ENCODE measurements at regions not wholly inside any gene's neighbourhood (a gene's known extent, or its start where the extent isn't known, plus 50 kb on each side); places are given as distances from the start of the nearest gene placed in this dataset.
"Not testable (repeated sequence)": the region's sequence is repeated elsewhere in the genome, so short reads cannot be mapped to it uniquely, and the experiment has no call there.

- no peak for DNase-seq
Observed at GRCh38 chr12:40172879-40173278, 51.9 kb upstream of the LRRK2 start.

- DNase-seq, result no peak
Observed at GRCh38 chr12:40171501-40171900, 53.3 kb upstream of the LRRK2 start.

GRCh38 chr12:40171066-40171465, 53.7 kb upstream of the LRRK2 start:
- DNase-seq, result no peak

GRCh38 chr12:40170593-40170992, 54.2 kb upstream of the LRRK2 start:
- no peak for DNase-seq

- no peak for DNase-seq
Observed at GRCh38 chr12:40168868-40169267, 55.9 kb upstream of the LRRK2 start.

GRCh38 chr12:40168419-40168818, 56.4 kb upstream of the LRRK2 start:
- not testable (repeated sequence) for DNase-seq

- no peak for DNase-seq
Observed at GRCh38 chr12:40168001-40168400, 56.8 kb upstream of the LRRK2 start.

GRCh38 chr12:40165179-40165578, 59.3 kb upstream of the SLC2A13 start:
- no peak for DNase-seq

GRCh38 chr12:40164034-40164433, 58.2 kb upstream of the SLC2A13 start:
- no peak for DNase-seq

GRCh38 chr12:40162033-40162432, 56.2 kb upstream of the SLC2A13 start:
- no peak for DNase-seq

GRCh38 chr12:40158592-40159111, 52.8 kb upstream of the SLC2A13 start:
- peak; percentile 34 for DNase-seq

- no peak for DNase-seq
Observed at GRCh38 chr12:40157336-40157735, 51.5 kb upstream of the SLC2A13 start.

- no peak for DNase-seq
Observed at GRCh38 chr12:40156021-40156764, 50.3 kb upstream of the SLC2A13 start.
